ENCODE measurements at regions not wholly inside any gene's neighbourhood (a gene's known extent, or its start where the extent isn't known, plus 50 kb on each side); places are given as distances from the start of the nearest gene placed in this dataset.

GRCh38 chr3:152769523-152769922 lies 65.4 kb upstream of the P2RY1 start (continued):
- TF ChIP-seq, protein P1, sequence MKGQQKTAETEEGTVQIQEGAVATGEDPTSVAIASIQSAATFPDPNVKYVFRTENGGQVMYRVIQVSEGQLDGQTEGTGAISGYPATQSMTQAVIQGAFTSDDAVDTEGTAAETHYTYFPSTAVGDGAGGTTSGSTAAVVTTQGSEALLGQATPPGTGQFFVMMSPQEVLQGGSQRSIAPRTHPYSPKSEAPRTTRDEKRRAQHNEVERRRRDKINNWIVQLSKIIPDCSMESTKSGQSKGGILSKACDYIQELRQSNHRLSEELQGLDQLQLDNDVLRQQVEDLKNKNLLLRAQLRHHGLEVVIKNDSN (IDR thresholded peaks at IDR 0.05; ENCODE audit: borderline replicate concordance, extremely low read length, insufficient read depth, low read depth, low read length): no peak
- TF ChIP-seq CBX3 (IDR thresholded peaks at IDR 0.05; ENCODE audit: borderline replicate concordance, low read depth) (no peak), IKZF1 (conservative IDR thresholded peaks at IDR 0.05) (no peak), CHD2 (IDR thresholded peaks at IDR 0.05; ENCODE audit: borderline replicate concordance, low read depth, low read length) (no peak), ZNF384 (IDR thresholded peaks at IDR 0.05; ENCODE audit: borderline replicate concordance, low read depth, low read length) (no peak), ZNF217 (IDR thresholded peaks at IDR 0.05) (no peak), TBL1XR1 (IDR thresholded peaks at IDR 0.05; ENCODE audit: low read depth, low read length) (no peak), BCL11A (IDR thresholded peaks at IDR 0.05; ENCODE audit: low read depth, low read length) (no peak), SP1 (IDR thresholded peaks at IDR 0.05; ENCODE audit: low read depth, low read length) (no peak), SREBF2 (IDR thresholded peaks at IDR 0.05; ENCODE audit: low read length) (no peak), MYC (IDR thresholded peaks at IDR 0.05; ENCODE audit: insufficient read depth, insufficient read length, insufficient replicate concordance, low read length, severe bottlenecking) (no peak), IRF4 (IDR thresholded peaks at IDR 0.05; ENCODE audit: low read depth, low read length) (no peak), MYB (IDR thresholded peaks at IDR 0.05; ENCODE audit: borderline replicate concordance, low read depth, low read length) (no peak), NBN (IDR thresholded peaks at IDR 0.05) (no peak), ZBTB40 (IDR thresholded peaks at IDR 0.05; ENCODE audit: borderline replicate concordance) (no peak), RUNX3 (IDR thresholded peaks at IDR 0.05; ENCODE audit: low read length) (peak; percentile 25; the same call in 1 of the 2 replicates), JUND (IDR thresholded peaks at IDR 0.05; ENCODE audit: low read depth, low read length) (0 out of 2 replicates have a peak, but pooled peaks have one; percentile 14), ZNF207 (IDR thresholded peaks at IDR 0.05; ENCODE audit: borderline replicate concordance) (no peak), RELA (IDR thresholded peaks at IDR 0.05; ENCODE audit: borderline replicate concordance, partially characterized antibody) (no peak), GABPA (IDR thresholded peaks at IDR 0.05; ENCODE audit: low read depth) (peak; percentile 41; the same call in 1 of the 2 replicates), GATAD2B (conservative IDR thresholded peaks at IDR 0.05; ENCODE audit: low read depth) (no peak), ZBTB33 (IDR thresholded peaks at IDR 0.05) (no peak), CHD4 (IDR thresholded peaks at IDR 0.05) (no peak), ZBED1 (IDR thresholded peaks at IDR 0.05; ENCODE audit: borderline replicate concordance) (peak; percentile 61; the same call in 1 of the 2 replicates), SPI1 (IDR thresholded peaks at IDR 0.05; ENCODE audit: borderline replicate concordance, insufficient read depth, low read depth, low read length) (no peak), SMAD1 (IDR thresholded peaks at IDR 0.05; ENCODE audit: low read depth, partially characterized antibody) (no peak)
- TF ChIP-seq, protein P2, sequence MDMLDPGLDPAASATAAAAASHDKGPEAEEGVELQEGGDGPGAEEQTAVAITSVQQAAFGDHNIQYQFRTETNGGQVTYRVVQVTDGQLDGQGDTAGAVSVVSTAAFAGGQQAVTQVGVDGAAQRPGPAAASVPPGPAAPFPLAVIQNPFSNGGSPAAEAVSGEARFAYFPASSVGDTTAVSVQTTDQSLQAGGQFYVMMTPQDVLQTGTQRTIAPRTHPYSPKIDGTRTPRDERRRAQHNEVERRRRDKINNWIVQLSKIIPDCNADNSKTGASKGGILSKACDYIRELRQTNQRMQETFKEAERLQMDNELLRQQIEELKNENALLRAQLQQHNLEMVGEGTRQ (IDR thresholded peaks at IDR 0.05; ENCODE audit: borderline replicate concordance, low read depth, low read length): no peak
